ENCODE measurements at regions not wholly inside any gene's neighbourhood (a gene's known extent, or its start where the extent isn't known, plus 50 kb on each side); places are given as distances from the start of the nearest gene placed in this dataset.
"Not testable (repeated sequence)": the region's sequence is repeated elsewhere in the genome, so short reads cannot be mapped to it uniquely, and the experiment has no call there.

- no peak for DNase-seq (ENCODE audit: low spot score)
Observed at GRCh38 chr12:92425165-92425564, 277.6 kb upstream of the PLEKHG7 start.

GRCh38 chr12:92424338-92424737, 278.5 kb upstream of the PLEKHG7 start:
- DNase-seq (ENCODE audit: low spot score): no peak

GRCh38 chr12:92421701-92422100, 276.1 kb upstream of the BTG1 start:
- no peak for DNase-seq (ENCODE audit: low spot score)

- DNase-seq (ENCODE audit: low spot score): no peak
Observed at GRCh38 chr12:92421042-92421441, 275.4 kb upstream of the BTG1 start.

GRCh38 chr12:92419201-92419600, 273.6 kb upstream of the BTG1 start:
- no peak for DNase-seq (ENCODE audit: low spot score)

GRCh38 chr12:92418381-92418780, 272.7 kb upstream of the BTG1 start:
- no peak for DNase-seq (ENCODE audit: low spot score)

- no peak for DNase-seq (ENCODE audit: low spot score)
Observed at GRCh38 chr12:92417373-92417772, 271.7 kb upstream of the BTG1 start.

- DNase-seq (ENCODE audit: low spot score): no peak
Observed at GRCh38 chr12:92416385-92416812, 270.8 kb upstream of the BTG1 start.

- no peak for DNase-seq (ENCODE audit: low spot score)
Observed at GRCh38 chr12:92414170-92415070, 268.8 kb upstream of the BTG1 start.

GRCh38 chr12:92413286-92413685, 267.6 kb upstream of the BTG1 start:
- DNase-seq (ENCODE audit: low spot score): no peak

GRCh38 chr12:92412856-92413255, 267.2 kb upstream of the BTG1 start:
- DNase-seq (ENCODE audit: low spot score): no peak

- DNase-seq (ENCODE audit: low spot score): no peak
Observed at GRCh38 chr12:92411687-92412086, 266.0 kb upstream of the BTG1 start.

GRCh38 chr12:92408072-92408900, 262.6 kb upstream of the BTG1 start:
- DNase-seq (ENCODE audit: low spot score): peak; percentile 30

GRCh38 chr12:92406404-92407070, 260.9 kb upstream of the BTG1 start:
- not testable (repeated sequence) for DNase-seq (ENCODE audit: low spot score)

- not testable (repeated sequence) for DNase-seq (ENCODE audit: low spot score)
Observed at GRCh38 chr12:92405801-92406251, 260.2 kb upstream of the BTG1 start.

GRCh38 chr12:92404921-92405320, 259.3 kb upstream of the BTG1 start:
- DNase-seq (ENCODE audit: low spot score): no peak

- DNase-seq (ENCODE audit: low spot score): no peak
Observed at GRCh38 chr12:92404259-92404894, 258.7 kb upstream of the BTG1 start.

- no peak for DNase-seq (ENCODE audit: low spot score)
Observed at GRCh38 chr12:92403210-92404175, 257.8 kb upstream of the BTG1 start.

GRCh38 chr12:92402415-92402814, 256.8 kb upstream of the BTG1 start:
- DNase-seq (ENCODE audit: low spot score): no peak

GRCh38 chr12:92400006-92400405, 254.4 kb upstream of the BTG1 start:
- no peak for DNase-seq (ENCODE audit: low spot score)
